Liver (tissue), 8 donors: ENCODE measurements at regions not wholly inside any gene's neighbourhood (a gene's known extent, or its start where the extent isn't known, plus 50 kb on each side); places are given as distances from the start of the nearest gene placed in this dataset.
"Not testable (repeated sequence)": the region's sequence is repeated elsewhere in the genome, so short reads cannot be mapped to it uniquely, and the experiment has no call there.

ENCODE experiments used
- DNase-seq: peaks from one replicate; pipeline ENCODE4 v3.0.0-alpha.2; 2017; ENCODE audit warnings: low spot score
- H3K27ac ChIP-seq, 2 donors: one replicate each; pipeline ENCODE4 v1.7.0; 2013; ENCODE audit warnings: inconsistent platforms in 2 of 2, low read length in 2 of 2, control low read depth in 1 of 2, low read depth in 1 of 2, mild to moderate bottlenecking in 1 of 2
- H3K27me3 ChIP-seq, 4 donors: one replicate each; pipeline versions ENCODE4 v1.6.1 to v1.7.0; 2013; ENCODE audit warnings: low read length in 3 of 4, inconsistent platforms in 1 of 4, mild to moderate bottlenecking in 1 of 4, moderate library complexity in 1 of 4; ENCODE audit not compliant: control insufficient read depth in 4 of 4, insufficient read depth in 4 of 4
- H3K36me3 ChIP-seq, 4 donors: one replicate each; pipeline versions ENCODE4 v1.6.1 to v1.7.0; 2013; ENCODE audit warnings: low read length in 3 of 4, mild to moderate bottlenecking in 3 of 4, low read depth in 1 of 4, moderate library complexity in 1 of 4; ENCODE audit not compliant: control insufficient read depth in 4 of 4, insufficient read depth in 3 of 4
- H3K4me1 ChIP-seq, 4 donors: one replicate each; pipeline versions ENCODE4 v1.6.1 to v1.7.0; 2013; ENCODE audit warnings: low read length in 3 of 4, mild to moderate bottlenecking in 3 of 4, moderate library complexity in 1 of 4; ENCODE audit not compliant: control insufficient read depth in 4 of 4, insufficient read depth in 4 of 4
- H3K4me3 ChIP-seq, 3 donors: one replicate each; pipeline versions ENCODE4 v1.6.1 to v1.7.0; 2013; ENCODE audit warnings: low read length in 3 of 3, control low read depth in 1 of 3, low read depth in 1 of 3, mild to moderate bottlenecking in 1 of 3
- H3K9ac ChIP-seq, 2 donors: one replicate each; pipeline ENCODE4 v1.7.0; 2013; ENCODE audit warnings: low read length in 2 of 2, mild to moderate bottlenecking in 2 of 2, moderate library complexity in 2 of 2, control low read depth in 1 of 2, low read depth in 1 of 2
- H3K9me3 ChIP-seq, 4 donors: one replicate each; pipeline versions ENCODE4 v1.6.1 to v1.7.0; 2013; ENCODE audit warnings: low read length in 3 of 4; ENCODE audit not compliant: control insufficient read depth in 4 of 4
- CTCF ChIP-seq: fragments of 150-350 bp; IDR thresholded peaks from 2 replicates; pipeline ENCODE4 v1.5.1; 2017; ENCODE audit warnings: improper control_type of control experiment, low read depth, low read length; ENCODE audit not compliant: missing input control
- EGR1 ChIP-seq, 2 donors: IDR thresholded peaks; 2 replicates each; pipeline ENCODE4 v1.6.1; 2016 to 2018; ENCODE audit warnings: antibody characterized with exemption in 2 of 2, low read depth in 2 of 2
- FOXA1 ChIP-seq: IDR thresholded peaks from 2 replicates; pipeline ENCODE4 v1.6.1; 2016; ENCODE audit warnings: antibody characterized with exemption
- FOXA2 ChIP-seq: IDR thresholded peaks from 2 replicates; pipeline ENCODE4 v1.6.1; 2016; ENCODE audit warnings: antibody characterized with exemption
- GABPA ChIP-seq, 2 donors: IDR thresholded peaks in 1 of 2; conservative IDR thresholded peaks in 1 of 2; 2 replicates each; pipeline ENCODE4 v1.6.1; 2016; ENCODE audit warnings: antibody characterized with exemption in 2 of 2, mild to moderate bottlenecking in 1 of 2, moderate library complexity in 1 of 2
- HNF4A ChIP-seq, 2 donors: conservative IDR thresholded peaks; 2 replicates each; pipeline ENCODE4 v1.6.1; 2016; ENCODE audit warnings: antibody characterized with exemption in 2 of 2, mild to moderate bottlenecking in 2 of 2
- HNF4G ChIP-seq: IDR thresholded peaks from 2 replicates; pipeline ENCODE4 v1.6.1; 2016; ENCODE audit warnings: antibody characterized with exemption
- JUND ChIP-seq, 2 donors: IDR thresholded peaks; 2 replicates each; pipeline ENCODE4 v1.6.1; 2016; ENCODE audit warnings: antibody characterized with exemption in 2 of 2
- MAX ChIP-seq: IDR thresholded peaks from 2 replicates; pipeline ENCODE4 v1.6.1; 2016; ENCODE audit warnings: antibody characterized with exemption
- NR2F2 ChIP-seq: IDR thresholded peaks from 2 replicates; pipeline ENCODE4 v1.6.1; 2016; ENCODE audit warnings: antibody characterized with exemption
- RAD21 ChIP-seq, 2 donors: IDR thresholded peaks; 2 replicates each; pipeline ENCODE4 v1.6.1; 2016; ENCODE audit warnings: antibody characterized with exemption in 2 of 2, mild to moderate bottlenecking in 2 of 2
- REST ChIP-seq: IDR thresholded peaks from 2 replicates; pipeline ENCODE4 v1.6.1; 2016; ENCODE audit warnings: antibody characterized with exemption, mild to moderate bottlenecking
- RXRA ChIP-seq, 2 donors: IDR thresholded peaks; 2 replicates each; pipeline ENCODE4 v1.6.1; 2017 to 2018; ENCODE audit warnings: antibody characterized with exemption in 2 of 2, mild to moderate bottlenecking in 1 of 2
- SP1 ChIP-seq: IDR thresholded peaks from 2 replicates; pipeline ENCODE4 v1.6.1; 2018; ENCODE audit warnings: antibody characterized with exemption, mild to moderate bottlenecking
- TAF1 ChIP-seq: conservative IDR thresholded peaks from 2 replicates; pipeline ENCODE4 v1.6.1; 2016; ENCODE audit warnings: antibody characterized with exemption, mild to moderate bottlenecking
- YY1 ChIP-seq: IDR thresholded peaks from 2 replicates; pipeline ENCODE4 v1.6.1; 2016; ENCODE audit warnings: antibody characterized with exemption, mild to moderate bottlenecking
- ZBTB33 ChIP-seq: IDR thresholded peaks from 2 replicates; pipeline ENCODE4 v1.6.1; 2016; ENCODE audit warnings: antibody characterized with exemption
- WGBS: extraction: QIAGEN DNeasy Blood & Tissue Kit; methylation state at CpG from one replicate; pipeline ENCODE4 v1.1.7; 2013; 5-methylcytosine and 5-hydroxymethylcytosine counted together
- TF ChIP-seq, protein P1 (sequence below): IDR thresholded peaks from 2 replicates; pipeline ENCODE4 v1.6.1; 2016; ENCODE audit warnings: antibody characterized with exemption
- donor health status: healthy.
- donor health status: healthy.
- donor health status: healthy.
- donor health status: healthy.
- donor health status: healthy.

DNA sequence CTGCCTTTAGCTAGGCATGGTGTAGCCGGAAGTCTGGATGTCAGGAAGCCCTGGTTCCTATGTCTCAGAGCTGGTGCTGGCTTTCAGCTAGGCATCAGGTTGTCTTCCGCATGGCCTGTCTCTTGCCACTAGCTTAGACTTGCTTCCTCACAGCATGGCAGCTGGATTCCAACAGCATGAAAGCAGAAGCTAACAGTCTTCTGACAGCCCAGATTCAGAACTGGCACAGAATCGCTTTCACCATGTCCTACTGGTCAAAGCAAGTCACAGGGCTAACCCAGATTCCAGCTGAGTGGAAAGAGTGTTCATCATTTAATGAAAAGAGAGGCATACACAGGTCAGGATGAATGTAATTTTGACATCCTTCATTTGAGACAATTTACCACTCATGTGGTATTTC lies 1050.5 kb downstream of the ROBO2 start:
- Histone ChIP-seq H3K9ac (no peak overlapping the region), H3K9me3 (peaks cover 0 to 2% (median 0%) of the 10 kb centered on the region in 4 donors), H3K4me1 (no peaks in the 10 kb centered on the region), H3K4me3 (no peak overlapping the region), H3K27ac (no peak overlapping the region), H3K27me3 (no peaks in the 10 kb centered on the region), H3K36me3 (no peaks in the 10 kb centered on the region)
- TF ChIP-seq HNF4A (conservative IDR thresholded peaks at IDR 0.05): no peak
- DNase-seq: no peak
- WGBS: 88% methylated on average over 3 of the region's 3 CpGs

DNA sequence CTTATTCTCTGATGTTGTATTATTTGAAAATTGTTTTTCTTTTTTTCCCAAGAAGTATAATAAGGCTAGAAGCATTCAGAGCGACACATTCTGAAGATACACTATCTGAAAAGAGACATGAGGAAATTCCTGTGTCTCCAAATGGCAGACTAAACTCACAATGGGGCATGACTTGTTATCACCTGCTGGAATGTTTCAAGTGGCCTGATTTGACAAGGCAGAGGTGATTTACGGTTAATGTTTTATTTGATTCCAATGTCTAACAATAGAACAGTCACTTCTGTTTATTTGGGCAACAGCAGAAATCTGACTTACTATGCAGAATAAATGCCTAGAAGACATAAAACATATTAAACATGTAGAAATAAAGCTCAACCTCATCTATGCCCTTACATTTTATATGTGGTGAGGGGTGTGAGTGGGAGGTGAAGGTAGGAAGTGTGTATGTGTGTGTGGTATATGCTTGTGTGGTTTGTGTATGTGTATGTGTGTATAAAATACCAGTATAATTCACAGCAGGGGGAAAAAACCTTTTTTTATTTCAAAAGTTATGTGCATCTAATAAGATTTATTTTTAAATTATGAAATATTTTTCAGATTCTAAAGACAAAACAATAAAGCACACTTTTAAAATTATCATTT lies 1051.7 kb downstream of the ROBO2 start:
- DNase-seq: no peak
- Histone ChIP-seq H3K36me3 (no peaks in the 10 kb centered on the region), H3K27ac (no peak overlapping the region), H3K4me1 (no peaks in the 10 kb centered on the region), H3K27me3 (no peaks in the 10 kb centered on the region), H3K9ac (no peak overlapping the region), H3K4me3 (no peak overlapping the region), H3K9me3 (peaks cover 0 to 2% (median 0%) of the 10 kb centered on the region in 4 donors)
- 35% methylated on average over 2 of the region's 2 CpGs for WGBS
- TF ChIP-seq JUND (IDR thresholded peaks at IDR 0.05) (no peak), GABPA (IDR thresholded peaks at IDR 0.05 in 1 of 2, conservative IDR thresholded peaks at IDR 0.05 in 1 of 2) (no peak), MAX (no peak), HNF4G (no peak), CTCF (no peak), SP1 (no peak), HNF4A (conservative IDR thresholded peaks at IDR 0.05) (no peak), EGR1 (IDR thresholded peaks at IDR 0.05; ENCODE audit: low read depth in 2 of 2) (no peak), YY1 (no peak), TAF1 (no peak), RXRA (IDR thresholded peaks at IDR 0.05) (no peak), RAD21 (IDR thresholded peaks at IDR 0.05) (no peak), ZBTB33 (no peak), FOXA1 (no peak), NR2F2 (no peak), FOXA2 (no peak), REST (no peak)
- TF ChIP-seq, protein P1, sequence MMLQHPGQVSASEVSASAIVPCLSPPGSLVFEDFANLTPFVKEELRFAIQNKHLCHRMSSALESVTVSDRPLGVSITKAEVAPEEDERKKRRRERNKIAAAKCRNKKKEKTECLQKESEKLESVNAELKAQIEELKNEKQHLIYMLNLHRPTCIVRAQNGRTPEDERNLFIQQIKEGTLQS: no peak

DNA sequence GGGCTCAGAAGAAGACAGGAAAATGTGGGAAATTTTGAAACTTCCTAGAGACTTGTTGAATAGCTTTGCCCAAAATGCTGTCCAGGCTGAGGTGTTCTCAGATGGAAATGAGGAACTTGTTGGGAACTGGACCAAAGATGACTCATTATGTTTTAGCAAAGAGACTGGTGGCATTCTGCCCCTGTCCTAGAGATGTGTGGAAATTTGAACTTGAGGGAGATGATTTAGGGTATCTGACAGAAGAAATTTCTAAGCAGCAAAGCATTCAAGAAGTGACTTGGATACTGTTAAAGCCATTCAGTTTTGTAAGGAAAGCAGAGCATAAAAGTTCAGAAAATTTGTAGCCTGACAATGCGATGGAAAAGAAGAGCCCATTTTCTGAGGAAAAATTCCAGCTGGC lies 1052.7 kb downstream of the ROBO2 start:
- H3K27me3 ChIP-seq, H3K36me3 ChIP-seq, H3K9me3 ChIP-seq, H3K4me3 ChIP-seq, H3K4me1 ChIP-seq, DNase-seq, H3K27ac ChIP-seq, H3K9ac ChIP-seq: not testable (repeated sequence)
- WGBS: 94% methylated on average over 1 of the region's 1 CpG
